ENCODE measurements at regions not wholly inside any gene's neighbourhood (a gene's known extent, or its start where the extent isn't known, plus 50 kb on each side); places are given as distances from the start of the nearest gene placed in this dataset.

DNA sequence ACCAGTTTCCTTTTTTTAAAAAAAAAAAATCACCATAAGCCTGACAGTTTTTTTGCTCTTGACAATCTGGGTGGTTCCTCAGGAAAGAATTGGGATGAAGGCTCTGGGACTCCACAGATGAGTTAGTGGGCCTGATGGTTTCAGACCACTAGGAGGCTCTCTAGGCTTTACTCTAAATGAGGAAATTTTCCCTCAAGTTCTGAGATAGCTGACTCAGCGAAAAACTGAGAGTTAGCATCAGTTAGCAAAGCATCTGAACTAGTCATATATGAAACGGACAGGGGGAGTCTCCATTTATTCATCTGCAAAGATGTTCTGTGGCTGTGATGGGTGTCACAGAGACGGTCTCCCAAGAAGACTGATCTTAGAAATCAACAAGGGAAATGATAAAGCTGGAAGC is 314.3 kb upstream of the OR4E1 start:
- DNase-seq (ENCODE audit: low read depth), result no peak

- DNase-seq (ENCODE audit: low read depth), result no peak
Observed at GRCh38 chr14:21985081-21985480, 311.5 kb upstream of the OR4E1 start.

GRCh38 chr14:21978999-21979314 is 305.3 kb upstream of the OR4E1 start:
- no peak for DNase-seq (ENCODE audit: low read depth)

- DNase-seq (ENCODE audit: low read depth), result peak; percentile 12
Observed at GRCh38 chr14:21978184-21978998, 304.8 kb upstream of the OR4E1 start.

DNA sequence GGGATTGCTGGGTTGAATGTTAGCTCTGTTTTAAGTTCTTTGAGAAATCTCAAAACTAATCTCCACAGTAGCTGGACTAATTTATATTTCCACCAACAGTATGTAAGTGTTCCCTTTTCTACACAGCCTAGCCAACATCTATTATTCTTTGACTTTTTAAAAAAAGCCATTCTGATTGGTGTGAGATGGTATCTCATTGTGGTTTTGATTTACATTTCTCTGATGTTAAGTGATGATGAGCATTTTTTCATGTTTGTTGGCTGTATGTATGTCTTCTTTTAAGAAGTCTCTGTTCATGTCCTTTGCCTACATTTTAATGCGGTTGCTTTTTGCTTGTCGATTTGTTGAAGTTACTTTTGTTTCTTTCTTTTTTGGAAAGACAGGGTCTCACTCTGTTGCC is 301.1 kb upstream of the OR4E1 start:
- DNase-seq (ENCODE audit: low read depth), result no peak

DNA sequence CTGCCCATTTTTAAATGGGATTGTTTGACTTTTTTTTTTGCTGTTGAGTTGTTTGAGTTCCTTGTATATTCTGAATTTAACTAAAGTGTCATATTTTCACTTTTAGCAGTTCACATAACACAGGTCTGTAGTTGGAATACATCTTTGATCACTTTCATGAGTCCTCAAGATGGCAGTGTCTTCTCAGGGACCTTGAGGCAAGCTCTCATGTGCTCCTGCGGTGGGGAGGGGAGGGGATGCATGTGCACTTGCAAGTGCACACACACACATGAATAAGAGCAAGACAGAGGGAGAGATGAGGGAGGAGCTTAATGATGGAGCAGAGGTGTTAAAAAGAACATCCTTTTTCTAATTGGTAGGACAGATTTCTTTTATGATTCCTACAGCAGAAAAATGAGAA is 291.4 kb upstream of the OR4E1 start:
- no peak for DNase-seq (ENCODE audit: low read depth)

- no peak for DNase-seq (ENCODE audit: low read depth)
Observed at GRCh38 chr14:21964180-21964579, 290.6 kb upstream of the OR4E1 start.

- DNase-seq (ENCODE audit: low read depth), result no peak
Observed at GRCh38 chr14:21960636-21961035, 287.0 kb upstream of the OR4E1 start.

DNA sequence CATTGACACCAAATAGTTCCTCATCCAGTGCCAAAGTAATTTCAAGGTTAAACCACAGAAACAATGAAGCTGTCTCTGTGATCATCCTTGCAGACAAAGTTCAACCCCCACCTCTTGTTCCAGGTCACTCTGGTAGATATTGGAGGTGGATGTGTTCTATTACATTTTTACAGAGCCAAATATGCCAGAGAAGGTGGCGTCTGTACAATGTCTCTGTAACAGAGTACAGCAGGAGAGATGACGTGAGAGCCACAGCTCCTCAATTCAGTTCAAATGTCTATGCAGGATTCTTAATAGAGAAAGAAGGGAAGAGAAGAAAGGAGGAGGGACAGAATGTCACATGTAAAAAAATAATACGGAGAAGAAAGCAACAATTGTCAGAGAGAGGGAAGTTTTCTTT is 268.3 kb upstream of the OR4E1 start:
- no peak for DNase-seq (ENCODE audit: low read depth)

GRCh38 chr14:21940887-21941856 is 267.6 kb upstream of the OR4E1 start:
- no peak for DNase-seq (ENCODE audit: low read depth)

GRCh38 chr14:21939836-21940235 is 266.2 kb upstream of the OR4E1 start:
- DNase-seq (ENCODE audit: low read depth), result no peak

- no peak for DNase-seq (ENCODE audit: low read depth)
Observed at GRCh38 chr14:21937996-21938395, 264.4 kb upstream of the OR4E1 start.

GRCh38 chr14:21933681-21934080 is 260.1 kb upstream of the OR4E1 start:
- no peak for DNase-seq (ENCODE audit: low read depth)

DNA sequence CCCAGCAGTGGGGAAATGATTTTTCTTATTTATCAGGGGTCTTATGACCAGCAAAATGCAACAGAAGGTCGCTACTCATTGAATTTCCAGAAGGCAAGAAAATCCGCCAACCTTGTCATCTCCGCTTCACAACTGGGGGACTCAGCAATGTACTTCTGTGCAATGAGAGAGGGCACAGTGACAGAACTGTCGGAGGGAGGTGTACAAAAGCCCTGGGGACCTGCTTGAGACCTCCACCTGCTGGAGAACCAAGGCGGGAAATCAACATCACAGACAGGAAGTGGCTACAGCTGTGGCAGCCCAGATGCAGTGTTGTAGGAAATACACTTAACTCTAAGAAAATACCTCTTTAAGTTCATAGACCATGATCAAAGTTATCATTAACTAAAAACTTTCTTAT is 250.9 kb upstream of the OR4E1 start:
- no peak for DNase-seq (ENCODE audit: low read depth)

DNA sequence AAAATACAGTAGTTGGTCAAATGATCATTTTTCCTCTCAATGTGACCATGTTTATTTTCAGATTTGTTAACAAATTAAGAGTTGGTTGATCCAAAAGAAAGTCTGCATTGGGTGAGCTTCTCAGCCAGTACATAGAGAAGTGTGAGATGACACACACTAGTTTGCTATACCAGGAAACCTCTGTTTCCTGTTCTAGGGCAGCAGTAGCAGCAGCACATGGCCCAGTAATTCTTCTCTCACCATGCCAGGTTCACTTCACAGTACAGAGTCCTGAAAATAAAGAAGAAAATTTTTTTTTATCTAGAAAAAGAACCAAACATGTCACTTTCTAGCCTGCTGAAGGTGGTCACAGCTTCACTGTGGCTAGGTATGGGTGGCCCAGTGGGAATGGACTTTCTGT is 250.2 kb upstream of the OR4E1 start:
- DNase-seq (ENCODE audit: low read depth), result no peak

DNA sequence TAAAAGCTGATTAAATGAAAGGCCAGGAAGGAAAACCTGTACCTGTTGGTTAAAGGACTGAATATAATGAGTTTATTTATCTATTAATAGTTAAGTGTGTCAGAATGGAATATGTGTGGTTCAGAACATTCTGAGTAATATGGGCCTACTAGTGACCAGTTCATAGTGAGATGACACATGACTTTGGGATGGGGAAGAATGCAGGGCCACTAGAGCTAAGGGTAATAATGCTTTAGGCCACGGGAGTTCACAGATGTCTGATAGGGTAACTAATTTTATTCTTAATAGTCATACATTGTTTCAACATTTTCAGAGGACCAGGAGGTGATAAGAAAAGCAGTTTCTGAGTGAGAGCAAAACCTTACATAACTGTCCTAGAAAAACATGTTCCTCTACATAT is 247.8 kb upstream of the OR4E1 start:
- no peak for DNase-seq (ENCODE audit: low read depth)

- no peak for DNase-seq (ENCODE audit: low read depth)
Observed at GRCh38 chr14:21917699-21918436, 244.2 kb upstream of the OR4E1 start.

DNA sequence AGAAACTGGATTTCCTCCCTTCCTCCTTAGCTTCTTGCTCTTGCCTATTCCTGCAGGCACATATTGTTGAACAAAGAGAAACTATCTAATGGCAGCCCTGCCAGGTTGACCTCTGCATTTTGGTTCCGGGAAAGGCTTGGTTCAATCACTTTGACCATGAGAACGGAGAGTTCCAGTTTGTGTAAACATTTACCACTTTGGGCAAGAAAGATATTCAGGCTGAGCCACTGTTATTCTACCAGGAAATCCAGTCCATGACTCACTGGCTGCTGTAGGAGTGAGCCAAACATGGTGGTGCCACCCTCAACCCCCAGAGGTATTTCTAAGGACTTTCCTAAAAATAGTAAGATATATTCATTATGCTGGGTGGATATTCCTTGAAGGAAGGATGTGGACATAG is 242.2 kb upstream of the OR4E1 start:
- no peak for DNase-seq (ENCODE audit: low read depth)

DNA sequence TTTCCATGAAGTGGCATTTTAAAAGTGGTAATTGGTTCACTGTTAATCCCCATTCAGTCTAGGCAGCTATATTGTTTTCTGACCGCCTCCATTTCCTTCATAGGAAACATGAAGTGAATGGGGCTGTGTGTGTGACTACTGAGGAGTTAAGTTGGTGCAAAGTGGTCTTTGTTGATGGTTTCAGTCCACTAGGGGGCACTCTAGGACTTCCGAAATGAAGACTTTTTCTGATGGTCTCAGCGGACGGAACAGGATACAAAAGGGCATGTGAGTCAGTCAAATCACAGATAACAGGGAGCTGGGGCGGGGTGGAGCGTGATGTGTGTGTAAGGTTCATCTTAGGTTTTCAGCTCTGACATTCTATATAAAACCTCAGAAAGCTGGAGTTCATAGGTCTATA is 240.1 kb upstream of the OR4E1 start:
- peak; percentile 83 for DNase-seq (ENCODE audit: low read depth)

DNA sequence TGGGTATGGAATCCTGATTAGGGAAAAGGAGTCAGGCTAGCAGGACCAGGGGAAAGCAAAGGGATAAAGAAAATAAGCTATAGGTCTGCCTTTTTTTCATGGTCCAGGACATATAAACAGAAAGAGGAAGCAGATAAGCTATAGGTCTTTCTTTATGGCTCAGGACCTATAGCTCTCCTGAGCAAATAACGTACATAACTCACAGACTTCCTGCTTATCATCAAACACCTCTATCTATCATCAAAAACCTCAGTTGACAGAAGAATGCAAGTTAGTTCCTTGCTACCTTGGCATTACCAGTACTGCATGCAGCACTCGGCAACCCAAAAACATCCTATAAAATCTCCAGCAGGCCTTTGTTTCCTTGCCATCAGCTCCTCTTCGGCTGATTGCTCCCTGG is 238.7 kb upstream of the OR4E1 start:
- no peak for DNase-seq (ENCODE audit: low read depth)

GRCh38 chr14:21911877-21912276 is 238.3 kb upstream of the OR4E1 start:
- DNase-seq (ENCODE audit: low read depth), result no peak

DNA sequence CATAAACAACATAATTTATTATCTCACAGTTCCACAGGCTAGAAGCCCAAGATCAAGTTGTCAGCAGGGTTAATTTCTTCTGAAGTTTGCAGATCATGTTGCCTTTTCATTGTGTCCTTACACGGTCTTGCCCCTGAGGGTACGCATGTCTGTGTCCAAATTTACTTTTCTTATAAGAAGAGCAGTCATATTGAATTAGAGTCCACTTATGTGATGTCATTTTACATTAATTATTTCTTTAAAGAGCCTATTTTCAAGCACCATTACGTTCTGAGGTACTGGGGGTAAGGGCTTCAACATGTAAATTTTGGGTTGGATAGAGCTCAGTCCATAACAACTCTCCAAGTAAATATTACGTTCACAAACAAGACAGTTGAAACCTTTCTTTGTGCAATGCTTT is 236.6 kb upstream of the OR4E1 start:
- DNase-seq (ENCODE audit: low read depth), result no peak

Data from CMK (cell line).